NCI-H69 (cell line): ENCODE measurements at regions not wholly inside any gene's neighbourhood (a gene's known extent, or its start where the extent isn't known, plus 50 kb on each side); places are given as distances from the start of the nearest gene placed in this dataset.

ENCODE experiments used
- DNase-seq: peaks from one replicate; lab custom pipeline; 2025; lab: John Stamatoyannopoulos, UW

DNA sequence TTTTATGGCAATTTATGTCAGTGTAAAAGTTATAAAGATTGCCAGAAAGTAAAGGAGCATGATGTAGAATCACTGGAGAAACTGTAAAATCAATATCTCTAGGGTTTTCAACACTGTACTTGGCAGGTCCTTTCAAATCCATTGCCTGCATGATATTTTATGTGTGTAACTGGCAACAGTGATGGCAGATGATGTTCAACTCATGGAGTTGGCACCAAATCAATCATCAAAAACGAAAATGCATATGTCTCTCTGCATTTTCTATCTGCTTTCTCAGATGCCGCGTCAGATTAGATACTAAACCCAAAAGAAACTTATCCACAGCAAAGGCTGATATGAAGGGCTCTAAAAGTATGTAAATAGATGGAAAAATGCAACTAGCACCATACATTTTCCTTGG lies 1395.5 kb upstream of the PIK3C3 start:
- DNase-seq, result no peak

DNA sequence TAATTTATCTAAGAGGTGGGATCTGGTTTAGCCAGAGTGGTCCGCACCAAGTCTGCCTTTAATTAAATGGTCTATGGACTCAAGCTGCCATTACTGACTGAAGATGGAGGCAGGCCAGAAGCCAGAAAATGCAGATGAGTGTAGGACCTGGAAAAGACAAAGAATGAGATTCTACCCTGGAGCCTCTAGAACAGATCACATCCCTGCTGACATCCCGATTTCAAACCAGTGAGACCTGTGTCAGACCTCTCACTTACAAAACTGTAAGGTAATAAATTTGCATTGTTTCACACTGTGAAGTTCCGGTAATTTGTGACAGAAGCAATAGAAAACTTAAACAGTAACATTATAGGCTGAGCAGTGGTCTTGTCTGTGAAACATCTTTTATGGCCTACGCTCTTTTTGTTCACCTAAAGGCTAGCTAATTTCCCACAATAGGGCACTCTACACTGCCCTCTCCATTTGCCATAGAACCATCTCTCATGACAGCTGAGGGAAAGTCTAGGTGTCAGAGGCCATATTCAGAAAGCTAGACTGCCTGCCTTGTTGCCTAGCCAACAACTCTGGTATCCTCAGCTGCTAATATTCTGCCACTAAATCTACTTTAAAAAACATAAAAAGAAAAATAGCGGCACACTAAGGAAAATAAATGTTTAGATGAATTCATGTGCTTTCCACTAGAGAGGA lies 1396.2 kb upstream of the PIK3C3 start:
- no peak for DNase-seq

DNA sequence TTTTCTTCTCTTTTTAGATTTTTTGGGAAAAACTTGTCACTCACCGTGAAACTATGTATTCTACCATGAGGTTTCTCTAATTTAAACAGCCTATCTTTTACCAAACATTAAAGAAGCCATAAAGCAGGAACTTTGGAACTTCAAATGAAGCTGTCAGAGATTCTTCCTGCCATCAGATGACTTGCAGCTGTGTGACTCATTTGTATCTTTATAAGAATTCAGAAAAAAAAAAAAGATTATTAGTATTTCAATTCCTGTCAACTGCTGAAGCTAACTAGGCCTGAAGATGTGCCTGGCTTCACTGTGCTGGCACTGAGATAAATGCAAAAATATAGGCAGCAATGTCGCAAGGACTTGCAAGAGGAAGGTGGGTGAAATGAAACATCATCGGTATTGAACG lies 1399.1 kb upstream of the PIK3C3 start:
- no peak for DNase-seq

DNA sequence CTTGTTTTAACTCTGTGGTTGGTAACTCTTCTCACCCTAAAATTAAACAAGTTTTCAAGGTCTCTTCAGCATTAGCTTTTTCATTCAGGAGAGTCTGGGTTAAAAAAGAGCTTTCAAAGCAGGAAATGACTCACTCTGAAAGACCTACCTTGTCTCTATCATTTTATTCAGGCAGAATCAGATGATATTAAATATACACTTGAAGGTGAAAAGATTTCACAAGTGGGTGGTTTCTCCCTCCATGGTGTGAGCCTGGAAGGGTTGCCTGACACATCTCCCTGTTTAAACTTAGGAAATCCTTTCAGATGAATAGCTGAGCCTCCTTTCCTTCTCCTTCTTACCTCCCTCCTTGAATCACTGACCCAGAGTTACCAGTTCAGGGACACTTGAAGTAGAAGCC lies 1402.0 kb upstream of the PIK3C3 start:
- no peak for DNase-seq

GRCh38 chr18:40546875-40547274 lies 1408.2 kb upstream of the PIK3C3 start:
- no peak for DNase-seq

DNA sequence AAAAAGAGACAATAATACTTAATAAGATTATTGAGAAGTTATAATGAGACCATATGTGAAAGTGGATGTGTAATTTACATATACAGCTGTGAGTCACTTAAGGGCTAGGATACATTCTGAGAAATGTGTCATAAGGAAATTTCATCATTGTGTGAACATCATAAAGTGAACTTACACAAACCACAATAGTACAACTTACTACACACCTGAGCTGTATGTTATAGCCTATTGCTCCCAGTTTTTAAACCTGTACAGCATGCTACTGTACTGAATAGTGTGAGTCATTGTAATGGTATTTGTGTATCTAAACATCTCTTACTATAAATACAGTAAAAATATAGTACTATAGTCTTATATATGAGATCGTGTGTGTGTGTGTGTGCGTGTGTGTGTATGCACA lies 1420.3 kb upstream of the PIK3C3 start:
- DNase-seq, result no peak

DNA sequence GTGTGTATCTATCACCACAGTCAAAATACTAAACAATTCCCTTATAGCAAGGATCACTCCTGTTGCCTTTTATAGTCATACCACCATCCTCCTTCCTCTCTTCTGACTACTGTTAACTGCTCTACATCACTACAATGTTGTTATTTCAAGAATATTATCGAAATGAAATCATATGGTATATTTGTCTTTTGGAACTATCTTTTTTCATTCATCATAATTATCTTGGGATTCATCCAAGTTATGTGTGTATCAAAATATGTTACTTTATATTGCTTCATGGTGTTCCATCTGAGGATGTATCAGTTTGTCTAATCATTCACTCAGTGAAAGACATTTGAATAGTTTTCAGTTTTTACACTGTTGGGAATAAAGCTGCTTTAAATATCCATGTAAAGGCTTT lies 1423.0 kb upstream of the PIK3C3 start:
- DNase-seq, result no peak

DNA sequence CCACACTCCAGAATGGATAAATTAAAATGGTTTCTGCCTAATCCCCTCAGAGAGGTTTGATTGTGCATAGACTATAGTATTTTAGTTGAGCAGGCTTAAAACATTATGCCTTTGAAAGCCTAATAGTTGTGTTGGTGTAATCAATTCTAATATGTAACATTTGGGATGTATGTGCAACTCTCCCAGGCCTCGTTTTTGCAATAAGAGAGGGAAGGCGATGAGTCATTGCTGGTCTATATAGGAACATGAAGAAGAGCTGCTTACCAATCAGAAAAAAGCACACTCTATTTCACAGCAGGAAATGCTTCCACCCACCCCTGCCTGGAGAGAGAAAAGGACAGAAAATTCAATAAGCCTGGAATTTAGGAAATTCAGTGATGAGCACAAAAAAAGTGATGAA lies 1424.0 kb upstream of the PIK3C3 start:
- DNase-seq, result no peak

- peak; percentile 37 for DNase-seq
Measured at GRCh38 chr18:40529478-40529877, 1425.6 kb upstream of the PIK3C3 start.

- no peak for DNase-seq
Measured at GRCh38 chr18:40524881-40525280, 1430.2 kb upstream of the PIK3C3 start.

DNA sequence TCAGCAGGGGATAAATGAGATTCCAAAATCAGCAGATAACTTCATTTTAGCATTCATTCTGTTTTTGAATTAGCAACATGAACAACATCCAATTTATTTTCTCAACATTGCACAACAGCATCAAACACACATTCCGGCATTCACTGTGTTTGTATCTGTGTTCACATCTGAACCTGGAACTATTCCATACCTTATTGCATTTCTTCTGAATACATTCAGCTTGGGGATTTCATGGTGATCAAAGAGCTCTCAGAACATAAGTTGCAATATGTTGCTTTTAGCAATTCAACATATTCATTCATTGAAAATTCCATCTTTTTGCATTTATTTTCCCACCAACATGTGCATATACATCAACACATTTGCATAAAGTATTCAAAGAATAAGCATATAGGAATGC lies 1431.7 kb upstream of the PIK3C3 start:
- no peak for DNase-seq

DNA sequence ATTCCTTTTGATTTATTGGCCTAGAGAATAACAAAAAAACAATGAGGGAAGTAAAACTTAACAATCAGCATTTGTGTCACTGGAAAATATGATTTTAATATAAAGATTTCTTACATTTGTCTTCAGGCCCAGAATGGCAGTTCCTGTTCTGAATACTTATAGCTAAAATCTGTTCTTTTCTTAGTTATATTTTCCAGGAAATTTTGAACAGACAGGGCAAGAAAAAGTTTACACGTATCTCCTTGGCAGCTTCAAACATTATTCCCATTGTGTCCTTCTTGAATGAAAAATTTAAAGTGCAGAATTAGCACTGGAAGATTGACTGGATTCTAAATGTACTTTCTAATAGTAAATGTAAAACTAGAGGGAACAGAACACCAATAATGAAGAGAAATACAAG lies 1454.0 kb upstream of the PIK3C3 start:
- DNase-seq, result no peak

- no peak for DNase-seq
Measured at GRCh38 chr18:40494603-40495002, 1460.4 kb upstream of the PIK3C3 start.

DNA sequence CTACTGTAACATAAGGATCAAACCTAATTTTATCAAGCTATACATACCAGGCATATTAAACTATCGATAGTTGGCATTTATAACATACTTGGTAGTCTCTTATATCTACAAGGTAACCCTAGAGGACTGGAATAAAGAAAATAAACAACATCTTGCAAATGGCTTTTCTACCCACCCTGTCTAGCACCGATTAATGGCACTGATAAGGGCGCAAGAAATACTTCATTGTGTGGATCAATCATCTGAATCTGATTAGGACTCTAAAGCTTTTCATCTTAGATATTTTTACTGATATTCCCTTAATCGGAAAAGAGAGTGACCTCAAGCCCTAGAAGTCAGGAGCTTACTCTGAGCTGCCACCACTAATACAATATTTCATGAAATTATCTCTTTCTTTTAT lies 1461.7 kb upstream of the PIK3C3 start:
- DNase-seq, result no peak

- no peak for DNase-seq
Measured at GRCh38 chr18:40489301-40489700, 1465.7 kb upstream of the PIK3C3 start.

- no peak for DNase-seq
Measured at GRCh38 chr18:40485318-40485717, 1469.7 kb upstream of the PIK3C3 start.

GRCh38 chr18:40473221-40474029 lies 1481.6 kb upstream of the PIK3C3 start:
- no peak for DNase-seq

DNA sequence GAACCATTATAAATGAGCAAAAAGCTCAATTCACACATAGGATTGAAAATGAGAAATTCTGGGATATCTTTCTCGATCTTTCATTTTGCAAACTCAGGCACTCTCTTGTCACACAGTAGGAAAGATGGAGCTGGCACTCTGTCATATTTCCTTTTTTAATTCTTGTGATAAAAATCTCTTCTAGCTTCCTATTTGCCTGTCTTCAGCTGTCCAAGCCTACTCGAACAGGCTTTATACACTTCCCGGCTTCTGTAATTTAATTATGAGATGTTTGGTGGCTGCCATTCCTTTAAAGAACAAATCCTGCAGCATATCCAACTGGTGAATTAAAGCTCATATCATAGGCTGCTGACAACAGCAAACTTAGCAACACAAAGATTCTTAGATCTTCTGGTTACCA lies 1484.3 kb upstream of the PIK3C3 start:
- no peak for DNase-seq

DNA sequence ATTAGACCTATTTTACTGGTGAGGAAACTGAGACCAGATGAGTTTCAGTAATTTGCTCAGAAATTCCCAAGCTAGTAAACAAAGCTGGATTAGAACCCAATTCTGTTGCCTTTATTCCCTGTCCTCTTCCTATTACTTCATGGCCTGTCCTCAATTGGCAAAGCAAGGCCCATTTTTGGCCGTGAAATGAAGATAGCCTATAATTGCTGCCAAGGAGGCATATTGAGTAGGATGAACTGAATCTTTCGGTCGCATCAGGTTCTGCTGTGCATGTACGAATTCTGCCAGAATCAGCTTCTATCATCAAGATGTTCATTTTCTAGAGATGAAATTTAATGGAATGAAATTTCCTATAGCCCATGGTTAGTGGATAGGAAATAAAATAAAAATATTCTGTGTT lies 1485.2 kb upstream of the PIK3C3 start:
- no peak for DNase-seq

DNA sequence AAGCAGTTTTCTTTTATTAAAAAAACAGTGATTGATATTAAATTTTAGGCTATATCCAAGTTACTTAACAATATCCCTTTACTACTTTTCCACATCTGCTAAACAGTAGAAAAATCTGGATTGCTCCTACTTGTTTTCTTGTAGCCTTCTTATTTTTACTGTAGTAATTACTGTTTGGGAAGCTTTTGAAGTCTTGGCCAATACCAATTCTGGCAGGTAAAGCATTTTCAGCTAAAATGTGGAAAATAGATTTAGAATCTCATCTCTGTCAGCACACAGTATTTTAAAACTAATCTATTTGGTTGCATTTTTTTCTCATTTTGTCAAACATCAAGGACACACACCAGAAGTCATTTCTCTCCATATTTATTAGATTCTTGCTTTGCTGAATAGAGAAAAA lies 1485.7 kb upstream of the PIK3C3 start:
- DNase-seq, result no peak

DNA sequence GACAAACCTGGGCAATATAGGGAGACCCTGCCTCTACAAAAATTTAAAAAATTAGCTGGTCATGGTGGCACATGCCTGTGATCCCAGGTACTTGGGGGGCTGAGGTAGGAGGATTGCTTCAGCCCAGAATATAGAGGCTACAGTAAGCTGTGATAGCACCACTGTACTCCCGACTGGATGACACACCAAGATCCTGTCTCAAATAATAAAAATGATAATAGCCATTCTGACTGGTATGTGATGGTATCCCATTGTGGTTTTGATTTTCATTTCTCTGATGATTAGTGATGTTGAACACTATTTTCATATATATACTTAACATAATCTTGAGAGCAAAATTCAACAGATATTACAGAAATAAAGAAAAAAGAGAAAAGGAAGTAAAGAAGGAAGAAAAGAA lies 1491.0 kb upstream of the PIK3C3 start:
- no peak for DNase-seq

DNA sequence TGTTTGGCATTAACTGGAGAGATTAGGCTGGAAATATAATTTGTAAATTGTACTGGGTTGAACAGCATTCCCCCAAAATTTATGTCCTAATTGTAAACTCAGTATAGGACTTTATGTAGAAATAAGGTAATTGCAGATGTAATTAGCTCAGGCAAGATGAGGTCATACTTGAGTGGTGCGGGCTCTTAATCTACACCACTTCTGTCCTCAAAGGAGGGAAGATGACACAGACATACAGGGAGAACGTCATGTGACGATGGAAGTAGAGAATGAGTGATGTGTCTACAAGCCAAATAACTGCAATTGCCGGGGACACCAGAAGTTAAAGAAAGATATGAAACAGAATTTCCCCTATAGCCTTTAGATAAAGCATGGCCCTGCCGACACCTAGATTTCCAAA lies 1501.1 kb upstream of the PIK3C3 start:
- DNase-seq, result no peak

GRCh38 chr18:40452599-40452998 lies 1502.4 kb upstream of the PIK3C3 start:
- DNase-seq, result no peak

DNA sequence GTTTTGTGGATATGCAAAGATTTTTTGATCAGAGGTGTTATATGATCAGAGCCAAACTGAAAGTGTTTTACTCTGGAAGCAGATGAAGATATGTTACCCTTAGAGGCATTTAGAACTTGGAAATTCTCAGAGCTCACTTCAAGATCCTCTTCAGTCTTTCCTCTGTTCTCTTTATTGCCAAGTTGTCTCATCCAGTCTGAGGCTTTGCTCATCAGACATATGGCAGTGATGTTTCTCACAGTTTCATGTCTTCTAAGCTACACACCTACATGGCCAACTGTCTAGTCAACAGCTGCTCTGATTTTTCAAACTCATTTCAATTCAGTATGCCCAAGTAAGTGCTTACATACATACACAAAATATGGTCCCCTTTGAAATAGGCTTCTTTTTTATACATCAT lies 1504.3 kb upstream of the PIK3C3 start:
- no peak for DNase-seq
